GM23248 (cell line): ENCODE measurements at regions not wholly inside any gene's neighbourhood (a gene's known extent, or its start where the extent isn't known, plus 50 kb on each side); places are given as distances from the start of the nearest gene placed in this dataset.

ENCODE experiments used
- EZH2 ChIP-seq: fragments of 200-600 bp; sonication (generic); IDR thresholded peaks from 2 replicates; pipeline ENCODE4 v1.6.1; 2018; ENCODE audit warnings: antibody characterized with exemption, mild to moderate bottlenecking; ENCODE audit not compliant: insufficient read depth, poor library complexity, severe bottlenecking
- EZH2phosphoT487 ChIP-seq: fragments of 200-600 bp; sonication (generic); IDR thresholded peaks from 2 replicates; pipeline ENCODE4 v1.6.1; 2018; ENCODE audit warnings: antibody characterized with exemption, moderate library complexity, mild to moderate bottlenecking, low read depth; ENCODE audit not compliant: insufficient read depth

DNA sequence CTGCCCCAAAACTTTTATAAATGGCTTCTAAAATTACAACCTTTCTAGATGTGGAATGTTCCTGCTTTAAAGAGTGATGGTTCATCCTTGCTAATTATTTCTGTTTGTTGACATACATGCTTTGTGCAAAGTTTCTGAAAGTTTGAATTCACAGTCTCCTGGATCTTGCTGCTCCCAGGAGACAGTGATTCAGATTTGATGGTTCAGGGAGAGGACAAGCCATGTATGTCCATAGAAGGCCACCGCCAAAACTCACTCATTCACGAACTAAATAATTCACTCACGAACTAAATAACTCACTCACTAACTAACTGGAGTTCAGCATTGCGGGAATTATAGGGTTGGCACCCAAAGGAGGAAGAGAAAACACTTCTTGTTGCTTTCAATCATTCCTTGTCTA lies 416.5 kb upstream of the ZEB2 start:
- no peak for TF ChIP-seq EZH2
- TF ChIP-seq EZH2phosphoT487, result no peak
